GM12878 (cell line): ENCODE measurements at regions not wholly inside any gene's neighbourhood (a gene's known extent, or its start where the extent isn't known, plus 50 kb on each side); places are given as distances from the start of the nearest gene placed in this dataset.

Experiments
- ATAC-seq: fragments of 200-7000 bp; cut with Tn5 transposase; 3 replicates; pipeline ENCODE4 v1.9.1; 2020; ENCODE audit warnings: mild to moderate bottlenecking, moderate library complexity
- BruUV-seq: library from RNA; stranded (reverse); fragments of 400-500 nt; replicated peaks from 2 replicates; lab custom pipeline; 2021; lab: Mats Ljungman, UMichigan
- CTCF ChIA-PET: fragments of 300-600 bp; sonication (Branson Sonifier 250); formaldehyde crosslinking; extraction: SDS; loops from one replicate; lab custom pipeline; 2021; ENCODE audit warnings: inconsistent platforms; lab: Yijun Ruan, JAX
- POLR2A ChIA-PET: fragments of 350-600 bp; formaldehyde crosslinking; extraction: SDS; loops from one replicate; lab custom pipeline; 2021; ENCODE audit warnings: inconsistent platforms; lab: Charles Lee
- RAD21 ChIA-PET: fragments of 300-600 bp; sonication (Branson Sonifier 250); formaldehyde crosslinking; loops from one replicate; lab custom pipeline; 2023; ENCODE audit warnings: antibody characterized with exemption; ENCODE audit not compliant: unreplicated experiment; lab: Charles Lee
- SMC1A ChIA-PET: fragments of 300-600 bp; sonication (Branson Sonifier 250); formaldehyde crosslinking; loops from one replicate; lab custom pipeline; 2023; ENCODE audit not compliant: unreplicated experiment, uncharacterized antibody; lab: Charles Lee
- DNase-seq: peaks from one replicate; pipeline ENCODE4 v3.0.0-alpha.2; 2011; ENCODE audit warnings: low read depth, low spot score
- FAIRE-seq: peaks from 3 replicates; lab custom pipeline; 2011; peaks lifted over from hg19 to GRCh38; lab: Jason Lieb, UNC
- H2AFZ ChIP-seq: 2 replicates; pipeline ENCODE4 v1.6.0; 2011; ENCODE audit warnings: low read depth, low read length, control low read depth; ENCODE audit not compliant: control insufficient read depth
- H3K27ac ChIP-seq: 2 replicates; pipeline ENCODE4 v1.5.1; 2011; ENCODE audit warnings: control low read depth; ENCODE audit not compliant: control insufficient read depth, insufficient read depth
- H3K27me3 ChIP-seq, 2 experiments: replicated peaks in 1 of 2; 2 replicates each; pipeline versions ENCODE4 v1.6.0 to v1.6.1; 2011; ENCODE audit warnings: low read length in 1 of 2; ENCODE audit not compliant: control insufficient read depth in 2 of 2, insufficient read depth in 2 of 2
- H3K36me3 ChIP-seq, 2 experiments: 2 replicates each; pipeline ENCODE4 v1.5.1; 2011; ENCODE audit warnings: low read length in 1 of 2; ENCODE audit not compliant: control insufficient read depth in 2 of 2, insufficient read depth in 2 of 2
- H3K4me1 ChIP-seq: 2 replicates; pipeline ENCODE4 v1.6.1; 2011; ENCODE audit warnings: mild to moderate bottlenecking, low read length, moderate library complexity, mixed read lengths; ENCODE audit not compliant: control insufficient read depth, insufficient read depth
- H3K4me2 ChIP-seq: 2 replicates; pipeline ENCODE4 v1.6.0; 2011; ENCODE audit warnings: control low read depth; ENCODE audit not compliant: control insufficient read depth, insufficient read depth
- H3K4me3 ChIP-seq: fragments of 200-600 bp; sonication (generic); 2 replicates; pipeline ENCODE4 v1.5.1; 2016
- H3K79me2 ChIP-seq: 2 replicates; pipeline ENCODE4 v1.6.0; 2011; ENCODE audit warnings: low read length; ENCODE audit not compliant: control insufficient read depth, insufficient read depth
- H3K9ac ChIP-seq: 2 replicates; pipeline ENCODE4 v1.8.0; 2011; ENCODE audit warnings: low read length, control low read depth, mixed read lengths; ENCODE audit not compliant: control insufficient read depth, insufficient read depth
- H3K9me3 ChIP-seq: replicated peaks from 3 replicates; pipeline ENCODE4 v1.5.1; 2011; ENCODE audit warnings: mild to moderate bottlenecking, low read length; ENCODE audit not compliant: control insufficient read depth, insufficient read depth
- H4K20me1 ChIP-seq: 2 replicates; pipeline ENCODE4 v1.6.0; 2011; ENCODE audit not compliant: control insufficient read depth, insufficient read depth
- E2F8 ChIP-seq: fragments of 450-650 bp; IDR thresholded peaks from 2 replicates; pipeline ENCODE4 v1.6.1; 2018; ENCODE audit warnings: mild to moderate bottlenecking, low read depth, moderate library complexity; ENCODE audit not compliant: partially characterized antibody
- GATAD2B ChIP-seq: fragments of 450-650 bp; conservative IDR thresholded peaks from 2 replicates; pipeline ENCODE4 v1.6.1; 2017; ENCODE audit warnings: low read depth, mild to moderate bottlenecking, moderate library complexity
- HCFC1 ChIP-seq: fragments of 150-350 bp; IDR thresholded peaks from 2 replicates; pipeline ENCODE4 v1.6.1; 2014; ENCODE audit warnings: low read length
- JUND ChIP-seq: IDR thresholded peaks from 2 replicates; pipeline ENCODE4 v1.6.1; 2012; ENCODE audit warnings: low read depth, mild to moderate bottlenecking, low read length, improper control_type of control experiment, moderate library complexity
- KAT2A ChIP-seq: conservative IDR thresholded peaks from 2 replicates; pipeline ENCODE4 v1.6.1; 2011; ENCODE audit warnings: low read depth, low read length; ENCODE audit not compliant: control insufficient read depth
- MYB ChIP-seq: fragments of 150-350 bp; IDR thresholded peaks from 2 replicates; pipeline ENCODE4 v1.6.1; 2014; ENCODE audit warnings: mild to moderate bottlenecking, low read depth, low read length, borderline replicate concordance
- RAD51 ChIP-seq: fragments of 450-650 bp; IDR thresholded peaks from 2 replicates; pipeline ENCODE4 v1.6.1; 2016; ENCODE audit warnings: moderate library complexity, mild to moderate bottlenecking, inconsistent platforms
- STAT3 ChIP-seq: IDR thresholded peaks from 2 replicates; pipeline ENCODE4 v1.6.1; 2011; ENCODE audit warnings: low read depth, low read length, improper control_type of control experiment
- ZNF217 ChIP-seq: fragments of 450-650 bp; IDR thresholded peaks from 2 replicates; pipeline ENCODE4 v1.6.1; 2017; ENCODE audit warnings: antibody characterized with exemption, mild to moderate bottlenecking
- WGBS: methylation state at CpG from one replicate; pipeline ENCODE4 v1.1.6; 2016; ENCODE audit warnings: low lambda C conversion rate; ENCODE audit not compliant: insufficient replicate concordance, insufficient coverage; ENCODE audit errors: missing lambda C conversion rate; 5-methylcytosine and 5-hydroxymethylcytosine counted together
- in situ Hi-C: fragments of 300-500 bp; cut with MboI; formaldehyde crosslinking; loops from 9 replicates; pipeline ENCODE4 v1.14.3; 2018; ENCODE audit warnings: mixed read lengths
- intact Hi-C: fragments of 100-400 bp; cut with micrococcal nuclease; formaldehyde crosslinking; loops from one replicate; pipeline ENCODE4 v1.14.2; 2022; ENCODE audit not compliant: unreplicated experiment
- TF ChIP-seq, protein P1 (sequence below): fragments of 450-650 bp; IDR thresholded peaks from 2 replicates; pipeline ENCODE4 v1.6.1; 2016; ENCODE audit warnings: mild to moderate bottlenecking
- TF ChIP-seq, protein P2 (sequence below): IDR thresholded peaks from 2 replicates; pipeline ENCODE4 v1.6.1; 2012; ENCODE audit warnings: low read depth, low read length, improper control_type of control experiment

DNA sequence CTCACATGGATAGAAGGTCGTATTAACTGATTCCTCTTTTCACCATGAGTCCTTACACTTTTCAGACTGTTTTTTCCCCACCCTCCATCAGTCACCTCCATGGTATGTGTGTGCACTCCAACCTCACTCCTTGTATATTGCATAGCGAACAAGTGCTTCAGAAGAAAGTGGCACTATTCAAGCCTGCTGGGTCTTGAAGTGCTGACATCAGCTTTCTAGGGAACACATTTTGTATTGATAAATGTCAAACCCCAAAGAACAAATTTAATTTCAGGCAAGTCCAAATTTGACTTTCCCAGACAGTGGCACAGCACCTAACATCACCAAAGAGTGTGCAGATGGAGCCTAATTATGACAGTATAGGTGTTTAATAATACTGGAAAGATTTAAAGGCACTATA lies 617.4 kb upstream of the STXBP6 start (continued):
- TF ChIP-seq E2F8, result no peak
- no peak for TF ChIP-seq RAD51
- no peak for TF ChIP-seq ZNF217

DNA sequence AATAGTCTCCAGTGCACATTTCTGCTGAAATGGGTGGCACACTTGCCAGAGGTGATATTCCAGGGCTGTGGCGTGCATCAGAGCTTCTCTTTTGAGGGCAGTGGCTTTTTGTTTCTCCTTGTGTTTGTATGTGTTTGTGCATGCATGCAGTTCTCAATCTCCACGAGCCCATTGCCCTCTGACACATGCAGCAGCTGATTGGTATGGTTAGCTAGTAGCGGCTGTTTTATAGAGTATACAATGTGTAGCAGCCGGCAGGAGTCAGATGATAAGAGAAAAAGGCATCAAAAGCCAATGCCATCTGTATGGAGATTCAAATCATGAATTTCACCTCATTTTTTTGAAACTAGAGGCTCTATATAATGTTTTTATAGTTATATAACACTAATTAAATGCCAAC lies 616.9 kb upstream of the STXBP6 start:
- H3K4me1 ChIP-seq, result no peaks in the 10 kb centered on the region
- H3K79me2 ChIP-seq, result no peaks in the 10 kb centered on the region
- no TSS peak for BruUV-seq
- H3K4me2 ChIP-seq, result no peak overlapping the region
- intact Hi-C loops, result no loop called here
- SMC1A ChIA-PET, result interaction anchor here (1.6 kb wide), 1 partner anchor 13 kb away, joined by 4 read pairs; no protein-coding TSS in a partner anchor
- H3K27me3 ChIP-seq, result no peaks in the 10 kb centered on the region
- no peak overlapping the region for H3K4me3 ChIP-seq
- no peak overlapping the region for H3K9ac ChIP-seq
- no peak overlapping the region for H2AFZ ChIP-seq
- TF ChIP-seq MYB, result no peak
- TF ChIP-seq, protein P1, sequence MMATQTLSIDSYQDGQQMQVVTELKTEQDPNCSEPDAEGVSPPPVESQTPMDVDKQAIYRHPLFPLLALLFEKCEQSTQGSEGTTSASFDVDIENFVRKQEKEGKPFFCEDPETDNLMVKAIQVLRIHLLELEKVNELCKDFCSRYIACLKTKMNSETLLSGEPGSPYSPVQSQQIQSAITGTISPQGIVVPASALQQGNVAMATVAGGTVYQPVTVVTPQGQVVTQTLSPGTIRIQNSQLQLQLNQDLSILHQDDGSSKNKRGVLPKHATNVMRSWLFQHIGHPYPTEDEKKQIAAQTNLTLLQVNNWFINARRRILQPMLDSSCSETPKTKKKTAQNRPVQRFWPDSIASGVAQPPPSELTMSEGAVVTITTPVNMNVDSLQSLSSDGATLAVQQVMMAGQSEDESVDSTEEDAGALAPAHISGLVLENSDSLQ, result no peak
- TF ChIP-seq GATAD2B, result no peak
- no peak for TF ChIP-seq HCFC1
- TF ChIP-seq, protein P2, sequence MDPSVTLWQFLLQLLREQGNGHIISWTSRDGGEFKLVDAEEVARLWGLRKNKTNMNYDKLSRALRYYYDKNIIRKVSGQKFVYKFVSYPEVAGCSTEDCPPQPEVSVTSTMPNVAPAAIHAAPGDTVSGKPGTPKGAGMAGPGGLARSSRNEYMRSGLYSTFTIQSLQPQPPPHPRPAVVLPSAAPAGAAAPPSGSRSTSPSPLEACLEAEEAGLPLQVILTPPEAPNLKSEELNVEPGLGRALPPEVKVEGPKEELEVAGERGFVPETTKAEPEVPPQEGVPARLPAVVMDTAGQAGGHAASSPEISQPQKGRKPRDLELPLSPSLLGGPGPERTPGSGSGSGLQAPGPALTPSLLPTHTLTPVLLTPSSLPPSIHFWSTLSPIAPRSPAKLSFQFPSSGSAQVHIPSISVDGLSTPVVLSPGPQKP, result no peak
- TF ChIP-seq STAT3, result no peak
- no peak for TF ChIP-seq JUND
- no peak for TF ChIP-seq KAT2A
- POLR2A ChIA-PET, result no interaction called here
- CTCF ChIA-PET, result interaction anchor here (0.6 kb wide), 1 partner anchor 39 kb away, joined by 3 read pairs; no protein-coding TSS in a partner anchor
- H3K9me3 ChIP-seq, result no peaks in the 10 kb centered on the region
- in situ Hi-C loops, result no loop called here
- ATAC-seq, result no peak
- no peaks in the 10 kb centered on the region for H4K20me1 ChIP-seq
- no peak overlapping the region for H3K27ac ChIP-seq
- RAD21 ChIA-PET, result no interaction called here
- no peak for DNase-seq
- H3K36me3 ChIP-seq, result no peaks in the 10 kb centered on the region
- WGBS, result 0% methylated on average over 4 of the region's 4 CpGs
- FAIRE-seq, result no peak
